ENCODE measurements at regions not wholly inside any gene's neighbourhood (a gene's known extent, or its start where the extent isn't known, plus 50 kb on each side); places are given as distances from the start of the nearest gene placed in this dataset.
A peak's percentile ranks its signal among the peaks of the same experiment; 100 is the strongest.

GRCh38 chr20:63056236-63057170 lies 49.7 kb upstream of the BHLHE23 start:
- peak; percentile 46 for DNase-seq (ENCODE audit: low spot score)
